Spleen (tissue), 11 donors: ENCODE measurements at regions not wholly inside any gene's neighbourhood (a gene's known extent, or its start where the extent isn't known, plus 50 kb on each side); places are given as distances from the start of the nearest gene placed in this dataset.
"Not testable (repeated sequence)": the region's sequence is repeated elsewhere in the genome, so short reads cannot be mapped to it uniquely, and the experiment has no call there.

Experiments
- DNase-seq: peaks from one replicate; pipeline ENCODE4 v3.0.0-alpha.2; 2020
- H3K27ac ChIP-seq, 8 donors: fragments of 200-600 bp; sonication (generic) in 7 of 8; 1 replicate in 4 of 8; 2 replicates in 4 of 8; pipeline versions ENCODE4 v1.5.0 to v1.8.0; 2016 to 2021; ENCODE audit warnings: inconsistent platforms in 4 of 8, mild to moderate bottlenecking in 4 of 8, moderate library complexity in 1 of 8
- H3K27me3 ChIP-seq, 7 donors: fragments of 200-600 bp; sonication (generic) in 6 of 7; replicated peaks in 1 of 7; 1 replicate in 4 of 7; 2 replicates in 3 of 7; pipeline versions ENCODE4 v1.5.0 to v1.8.0; 2016 to 2021; ENCODE audit warnings: inconsistent platforms in 3 of 7, mild to moderate bottlenecking in 1 of 7
- H3K36me3 ChIP-seq, 6 donors: fragments of 200-600 bp; sonication (generic) in 5 of 6; 1 replicate in 4 of 6; 2 replicates in 2 of 6; pipeline versions ENCODE4 v1.5.0 to v1.8.0; 2016 to 2021; ENCODE audit warnings: inconsistent platforms in 2 of 6
- H3K4me1 ChIP-seq, 6 donors: fragments of 200-600 bp; sonication (generic) in 5 of 6; 1 replicate in 3 of 6; 2 replicates in 3 of 6; pipeline versions ENCODE4 v1.5.0 to v1.8.0; 2016 to 2021; ENCODE audit warnings: inconsistent platforms in 3 of 6
- H3K4me3 ChIP-seq, 8 donors: fragments of 200-600 bp; sonication (generic) in 7 of 8; 1 replicate in 4 of 8; 2 replicates in 4 of 8; pipeline versions ENCODE4 v1.5.0 to v1.8.0; 2016 to 2021; ENCODE audit warnings: inconsistent platforms in 4 of 8, mild to moderate bottlenecking in 4 of 8, moderate library complexity in 2 of 8
- H3K9me3 ChIP-seq, 8 donors: fragments of 200-600 bp; sonication (generic) in 7 of 8; 1 replicate in 4 of 8; 2 replicates in 4 of 8; pipeline versions ENCODE4 v1.5.0 to v1.8.0; 2016 to 2021; ENCODE audit warnings: inconsistent platforms in 4 of 8
- POLR2A ChIP-seq, 3 donors: fragments of 450-650 bp; IDR thresholded peaks; one replicate each; pipeline ENCODE4 v1.5.1; 2017; ENCODE audit warnings: antibody characterized with exemption in 3 of 3, mild to moderate bottlenecking in 1 of 3
- POLR2AphosphoS5 ChIP-seq, 3 donors: sonication (generic); formaldehyde crosslinking; IDR thresholded peaks; one replicate each; pipeline ENCODE4 v1.5.1; 2017; ENCODE audit warnings: antibody characterized with exemption in 3 of 3
- WGBS, 5 donors: extraction: QIAGEN DNeasy Blood & Tissue Kit in 3 of 5; methylation state at CpG; one replicate each; pipeline versions ENCODE4 v1.1.5 to v1.1.7; 2013 to 2018; 5-methylcytosine and 5-hydroxymethylcytosine counted together
- intact Hi-C: fragments of 100-400 bp; cut with DNase I; formaldehyde crosslinking; loops from one replicate; pipeline ENCODE4 v1.15.0; 2023; ENCODE audit warnings: low total_unique reads
- TF ChIP-seq, protein P1 (sequence below), 11 experiments: fragments of 200-600 bp in 7 of 11; fragments of 450-650 bp in 4 of 11; sonication (generic) in 4 of 11; IDR thresholded peaks in 8 of 11; conservative IDR thresholded peaks in 3 of 11; 1 replicate in 7 of 11; 2 replicates in 4 of 11; pipeline versions ENCODE4 v1.4.0 to v1.8.0; 2016 to 2021; ENCODE audit warnings: antibody characterized with exemption in 11 of 11, inconsistent platforms in 4 of 11, mild to moderate bottlenecking in 1 of 11
- donor health status: healthy with polysubstance abuse.
- donor health status: DM: no; HTN: no; CAD: no; lungs with moderate emphysema.
- donor health status: DM: no; HTN: no; CAD: no.
- donor health status: Bipolar disorder and iron deficiency.
- donor health status: healthy.
- donor health status: DM: no; HTN: no; CAD: no.
- donor health status: DM: yes; HTN: yes; CAD: no.

- H3K4me1 ChIP-seq = no peaks in the 10 kb centered on the region
- H3K36me3 ChIP-seq = no peaks in the 10 kb centered on the region
- peaks cover 0 to 24% (median 0%) of the 10 kb centered on the region in 8 donors for H3K9me3 ChIP-seq
- H3K4me3 ChIP-seq = no peak overlapping the region
- 50 to 62% (median 52%) methylated on average over 1 of the region's 1 CpG for WGBS, 5 donors
- H3K27ac ChIP-seq = no peak overlapping the region
- TF ChIP-seq POLR2AphosphoS5 (IDR thresholded peaks at IDR 0.05) = no peak
- no peak for TF ChIP-seq POLR2A (IDR thresholded peaks at IDR 0.05)
- TF ChIP-seq, protein P1, sequence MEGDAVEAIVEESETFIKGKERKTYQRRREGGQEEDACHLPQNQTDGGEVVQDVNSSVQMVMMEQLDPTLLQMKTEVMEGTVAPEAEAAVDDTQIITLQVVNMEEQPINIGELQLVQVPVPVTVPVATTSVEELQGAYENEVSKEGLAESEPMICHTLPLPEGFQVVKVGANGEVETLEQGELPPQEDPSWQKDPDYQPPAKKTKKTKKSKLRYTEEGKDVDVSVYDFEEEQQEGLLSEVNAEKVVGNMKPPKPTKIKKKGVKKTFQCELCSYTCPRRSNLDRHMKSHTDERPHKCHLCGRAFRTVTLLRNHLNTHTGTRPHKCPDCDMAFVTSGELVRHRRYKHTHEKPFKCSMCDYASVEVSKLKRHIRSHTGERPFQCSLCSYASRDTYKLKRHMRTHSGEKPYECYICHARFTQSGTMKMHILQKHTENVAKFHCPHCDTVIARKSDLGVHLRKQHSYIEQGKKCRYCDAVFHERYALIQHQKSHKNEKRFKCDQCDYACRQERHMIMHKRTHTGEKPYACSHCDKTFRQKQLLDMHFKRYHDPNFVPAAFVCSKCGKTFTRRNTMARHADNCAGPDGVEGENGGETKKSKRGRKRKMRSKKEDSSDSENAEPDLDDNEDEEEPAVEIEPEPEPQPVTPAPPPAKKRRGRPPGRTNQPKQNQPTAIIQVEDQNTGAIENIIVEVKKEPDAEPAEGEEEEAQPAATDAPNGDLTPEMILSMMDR (IDR thresholded peaks at IDR 0.05 in 8 of 11, conservative IDR thresholded peaks at IDR 0.05 in 3 of 11) = no peak
- intact Hi-C loops = no loop called here
- H3K27me3 ChIP-seq = no peaks in the 10 kb centered on the region
- no peak for DNase-seq
These were observed 170.0 kb upstream of the IGFBP3 start for GRCh38 chr7:46091071-46091470.

GRCh38 chr7:46089281-46089680 is 168.2 kb upstream of the IGFBP3 start:
- no peaks in the 10 kb centered on the region for H3K36me3 ChIP-seq
- DNase-seq = no peak
- H3K9me3 ChIP-seq = peaks cover 0 to 29% (median 3%) of the 10 kb centered on the region in 8 donors
- no peaks in the 10 kb centered on the region for H3K27me3 ChIP-seq
- 88 to 99% (median 98%) methylated on average over 1 of the region's 1 CpG for WGBS, 5 donors
- intact Hi-C loops = no loop called here
- H3K27ac ChIP-seq = no peak overlapping the region
- H3K4me3 ChIP-seq = no peak overlapping the region
- no peaks in the 10 kb centered on the region for H3K4me1 ChIP-seq
- no peak for TF ChIP-seq POLR2AphosphoS5 (IDR thresholded peaks at IDR 0.05)
- no peak for TF ChIP-seq POLR2A (IDR thresholded peaks at IDR 0.05)
- TF ChIP-seq, protein P1 (IDR thresholded peaks at IDR 0.05 in 8 of 11, conservative IDR thresholded peaks at IDR 0.05 in 3 of 11) = no peak

GRCh38 chr7:46088486-46088885 is 167.4 kb upstream of the IGFBP3 start:
- H3K9me3 ChIP-seq = peaks cover 0 to 29% (median 3%) of the 10 kb centered on the region in 8 donors
- DNase-seq, H3K27ac ChIP-seq, H3K4me3 ChIP-seq, H3K36me3 ChIP-seq, H3K27me3 ChIP-seq, intact Hi-C loops, H3K4me1 ChIP-seq: not testable (repeated sequence)
- 89 to 100% (median 97%) methylated on average over 2 of the region's 2 CpGs for WGBS, 5 donors

GRCh38 chr7:46080595-46081159 is 159.6 kb upstream of the IGFBP3 start:
- WGBS, 5 donors = 86 to 91% (median 88%) methylated on average over 4 of the region's 4 CpGs
- Histone ChIP-seq H3K4me3 (no peak overlapping the region), H3K27ac (no peak overlapping the region), H3K36me3 (no peaks in the 10 kb centered on the region), H3K4me1 (no peaks in the 10 kb centered on the region), H3K9me3 (peaks cover 0 to 7% (median 3%) of the 10 kb centered on the region in 8 donors), H3K27me3 (no peaks in the 10 kb centered on the region)
- no peak for DNase-seq
- TF ChIP-seq, protein P1 (IDR thresholded peaks at IDR 0.05 in 8 of 11, conservative IDR thresholded peaks at IDR 0.05 in 3 of 11) = no peak
- no peak for TF ChIP-seq POLR2AphosphoS5 (IDR thresholded peaks at IDR 0.05)
- no peak for TF ChIP-seq POLR2A (IDR thresholded peaks at IDR 0.05)
- intact Hi-C loops = no loop called here

GRCh38 chr7:46079421-46079820 is 158.3 kb upstream of the IGFBP3 start:
- 70 to 93% (median 75%) methylated on average over 2 of the region's 2 CpGs for WGBS, 5 donors
- Histone ChIP-seq H3K9me3 (peaks cover 0 to 6% (median 0%) of the 10 kb centered on the region in 8 donors), H3K4me1 (no peaks in the 10 kb centered on the region), H3K27ac (no peak overlapping the region), H3K4me3 (no peak overlapping the region), H3K36me3 (no peaks in the 10 kb centered on the region), H3K27me3 (no peaks in the 10 kb centered on the region)
- no peak for DNase-seq
- intact Hi-C loops = no loop called here
- no peak for TF ChIP-seq POLR2AphosphoS5 (IDR thresholded peaks at IDR 0.05)
